ENCODE measurements at regions not wholly inside any gene's neighbourhood (a gene's known extent, or its start where the extent isn't known, plus 50 kb on each side); places are given as distances from the start of the nearest gene placed in this dataset.

DNA sequence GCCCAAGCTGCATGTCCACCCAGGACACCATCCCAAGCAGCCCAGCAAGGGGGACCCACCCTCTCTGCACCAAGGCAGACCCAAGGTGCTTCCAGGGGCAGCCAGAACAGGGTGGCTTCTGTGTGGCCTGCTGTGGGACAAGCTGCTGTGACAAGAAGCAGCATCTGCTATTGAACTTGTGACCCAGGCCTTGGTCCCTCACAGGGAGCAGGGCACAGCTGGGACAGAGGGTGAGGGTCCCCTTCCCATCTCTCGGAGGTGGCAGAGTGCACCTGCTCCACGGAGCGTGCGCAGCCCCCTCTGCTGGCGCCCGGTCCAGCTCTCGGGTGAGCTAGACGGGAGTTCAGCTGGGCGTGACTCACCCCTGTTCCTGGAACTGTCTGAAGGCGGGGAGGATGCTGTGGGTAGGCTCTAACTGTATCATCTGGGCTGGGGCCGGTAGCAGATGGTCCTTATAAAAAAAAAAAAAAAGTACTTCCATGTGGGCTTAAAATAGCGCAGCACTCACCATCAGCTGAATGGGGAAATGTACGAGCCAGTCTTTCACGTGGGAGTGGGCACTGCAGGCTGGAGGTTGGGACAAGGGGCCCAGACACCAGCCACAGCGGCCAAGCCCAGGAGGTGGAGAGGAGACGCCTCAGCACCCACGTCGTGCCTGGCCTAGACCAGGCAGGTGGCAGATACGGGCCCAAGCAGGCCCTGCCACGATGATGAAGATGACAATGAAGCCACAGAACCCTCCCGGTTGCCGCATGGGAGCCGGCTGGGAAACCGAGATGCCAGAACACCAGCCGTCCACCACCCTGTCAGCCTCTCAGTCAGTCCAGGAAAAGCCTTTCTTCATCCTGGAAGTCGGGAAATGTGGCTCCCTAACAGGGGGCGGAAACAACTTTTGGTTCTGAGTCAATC, 136.8 kb upstream of the ID2 start (continued):
- TF ChIP-seq, protein P1, sequence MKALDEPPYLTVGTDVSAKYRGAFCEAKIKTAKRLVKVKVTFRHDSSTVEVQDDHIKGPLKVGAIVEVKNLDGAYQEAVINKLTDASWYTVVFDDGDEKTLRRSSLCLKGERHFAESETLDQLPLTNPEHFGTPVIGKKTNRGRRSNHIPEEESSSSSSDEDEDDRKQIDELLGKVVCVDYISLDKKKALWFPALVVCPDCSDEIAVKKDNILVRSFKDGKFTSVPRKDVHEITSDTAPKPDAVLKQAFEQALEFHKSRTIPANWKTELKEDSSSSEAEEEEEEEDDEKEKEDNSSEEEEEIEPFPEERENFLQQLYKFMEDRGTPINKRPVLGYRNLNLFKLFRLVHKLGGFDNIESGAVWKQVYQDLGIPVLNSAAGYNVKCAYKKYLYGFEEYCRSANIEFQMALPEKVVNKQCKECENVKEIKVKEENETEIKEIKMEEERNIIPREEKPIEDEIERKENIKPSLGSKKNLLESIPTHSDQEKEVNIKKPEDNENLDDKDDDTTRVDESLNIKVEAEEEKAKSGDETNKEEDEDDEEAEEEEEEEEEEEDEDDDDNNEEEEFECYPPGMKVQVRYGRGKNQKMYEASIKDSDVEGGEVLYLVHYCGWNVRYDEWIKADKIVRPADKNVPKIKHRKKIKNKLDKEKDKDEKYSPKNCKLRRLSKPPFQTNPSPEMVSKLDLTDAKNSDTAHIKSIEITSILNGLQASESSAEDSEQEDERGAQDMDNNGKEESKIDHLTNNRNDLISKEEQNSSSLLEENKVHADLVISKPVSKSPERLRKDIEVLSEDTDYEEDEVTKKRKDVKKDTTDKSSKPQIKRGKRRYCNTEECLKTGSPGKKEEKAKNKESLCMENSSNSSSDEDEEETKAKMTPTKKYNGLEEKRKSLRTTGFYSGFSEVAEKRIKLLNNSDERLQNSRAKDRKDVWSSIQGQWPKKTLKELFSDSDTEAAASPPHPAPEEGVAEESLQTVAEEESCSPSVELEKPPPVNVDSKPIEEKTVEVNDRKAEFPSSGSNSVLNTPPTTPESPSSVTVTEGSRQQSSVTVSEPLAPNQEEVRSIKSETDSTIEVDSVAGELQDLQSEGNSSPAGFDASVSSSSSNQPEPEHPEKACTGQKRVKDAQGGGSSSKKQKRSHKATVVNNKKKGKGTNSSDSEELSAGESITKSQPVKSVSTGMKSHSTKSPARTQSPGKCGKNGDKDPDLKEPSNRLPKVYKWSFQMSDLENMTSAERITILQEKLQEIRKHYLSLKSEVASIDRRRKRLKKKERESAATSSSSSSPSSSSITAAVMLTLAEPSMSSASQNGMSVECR (CRISPR knock-in tag; IDR thresholded peaks at IDR 0.05): 0 out of 2 replicates have a peak, but pooled peaks have one; percentile 38
- TF ChIP-seq HMGN3 (IDR thresholded peaks at IDR 0.05; ENCODE audit: borderline replicate concordance, extremely low read depth, insufficient read length, low read depth, low read length): peak; percentile 65
- no peak for TF ChIP-seq TAF15 (IDR thresholded peaks at IDR 0.05; ENCODE audit: low read depth, low read length)
- TF ChIP-seq, protein P2, sequence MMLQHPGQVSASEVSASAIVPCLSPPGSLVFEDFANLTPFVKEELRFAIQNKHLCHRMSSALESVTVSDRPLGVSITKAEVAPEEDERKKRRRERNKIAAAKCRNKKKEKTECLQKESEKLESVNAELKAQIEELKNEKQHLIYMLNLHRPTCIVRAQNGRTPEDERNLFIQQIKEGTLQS (IDR thresholded peaks at IDR 0.05): peak; percentile 94
- TF ChIP-seq, protein P2 (CRISPR knock-in tag; conservative IDR thresholded peaks at IDR 0.05): peak; percentile 74

Measured in K562 (cell line).